ENCODE measurements at regions not wholly inside any gene's neighbourhood (a gene's known extent, or its start where the extent isn't known, plus 50 kb on each side); places are given as distances from the start of the nearest gene placed in this dataset.

GRCh38 chr16:60788631-60789030 is 1247.6 kb downstream of the CDH8 start:
- H4K20me1 ChIP-seq (replicated peaks; ENCODE audit: control insufficient read depth, insufficient read depth, low read length), result no peaks in the 10 kb centered on the region
- in situ Hi-C loops (cut with MboI) (no loop called here), intact Hi-C loops (cut with micrococcal nuclease) (no loop called here)
- no peak overlapping the region for H2AFZ ChIP-seq (ENCODE audit: low read depth, low read length)
- TF ChIP-seq HCFC1 (IDR thresholded peaks at IDR 0.05; ENCODE audit: low read depth, low read length) (no peak), XRCC5 (IDR thresholded peaks at IDR 0.05; ENCODE audit: low read depth, low read length) (no peak), NFATC3 (IDR thresholded peaks at IDR 0.05) (no peak), TEAD4 (IDR thresholded peaks at IDR 0.05; ENCODE audit: low read length) (no peak), TEAD4 (CRISPR knock-in tag; IDR thresholded peaks at IDR 0.05; ENCODE audit: borderline replicate concordance) (no peak), ELK3 (CRISPR knock-in tag; IDR thresholded peaks at IDR 0.05) (no peak)
- H3K27me3 ChIP-seq (ENCODE audit: control insufficient read depth in 2 of 2, insufficient read depth in 2 of 2, low read length in 2 of 2), result no peaks in the 10 kb centered on the region
- no peaks in the 10 kb centered on the region for H3K4me1 ChIP-seq (replicated peaks in 1 of 2; ENCODE audit: control insufficient read depth in 2 of 2, insufficient read depth in 2 of 2, low read length in 2 of 2)
- FAIRE-seq (no peak), ATAC-seq (no peak), DNase-seq (ENCODE audit: extremely low read depth in 1 of 4, low spot score in 3 of 4) (no peak)
- no peaks in the 10 kb centered on the region for H3K36me3 ChIP-seq (ENCODE audit: control insufficient read depth, insufficient read depth, low read length)
- ChIA-PET POLR2A (no interaction called here), CTCF (ENCODE audit: low intra/inter-chr PET ratio) (no interaction called here)
- H3K9me1 ChIP-seq (ENCODE audit: control insufficient read depth, insufficient read depth, low read length), result no peaks in the 10 kb centered on the region
- no peak overlapping the region for H3K27ac ChIP-seq (ENCODE audit: extremely low read depth, low read depth, low read length)
- no peaks in the 10 kb centered on the region for H3K79me2 ChIP-seq (ENCODE audit: control insufficient read depth, insufficient read depth, low read length)
- no peak overlapping the region for H3K4me3 ChIP-seq
- BruUV-seq (replicated peaks), result no TSS peak
- H3K9me3 ChIP-seq (replicated peaks; ENCODE audit: control insufficient read depth, insufficient read depth, low read depth, low read length), result no peaks in the 10 kb centered on the region; the same call in 1 of the 2 replicates
- no peak overlapping the region for H3K4me2 ChIP-seq (ENCODE audit: insufficient read depth, low read length)
- no peak overlapping the region for H3K9ac ChIP-seq (ENCODE audit: insufficient read depth in 1 of 2, low read depth in 2 of 2, low read length in 2 of 2)

- ChIA-PET CTCF (ENCODE audit: low intra/inter-chr PET ratio) (no interaction called here), POLR2A (no interaction called here)
- FAIRE-seq (no peak), ATAC-seq (no peak), DNase-seq (ENCODE audit: extremely low read depth in 1 of 4, low spot score in 3 of 4) (no peak)
- no peaks in the 10 kb centered on the region for H4K20me1 ChIP-seq (replicated peaks; ENCODE audit: control insufficient read depth, insufficient read depth, low read length)
- no TSS peak for BruUV-seq (replicated peaks)
- 8% methylated on average over 3 of the region's 3 CpGs for WGBS (ENCODE audit: insufficient coverage, low coverage, missing lambda C conversion rate)
- H2AFZ ChIP-seq (ENCODE audit: low read depth, low read length), result no peak overlapping the region
- no peak overlapping the region for H3K4me3 ChIP-seq
- in situ Hi-C loops (cut with MboI), result no loop called here
- H3K4me1 ChIP-seq (replicated peaks in 1 of 2; ENCODE audit: control insufficient read depth in 2 of 2, insufficient read depth in 2 of 2, low read length in 2 of 2), result no peaks in the 10 kb centered on the region
- H3K36me3 ChIP-seq (ENCODE audit: control insufficient read depth, insufficient read depth, low read length), result no peaks in the 10 kb centered on the region
- H3K9ac ChIP-seq (ENCODE audit: insufficient read depth in 1 of 2, low read depth in 2 of 2, low read length in 2 of 2), result no peak overlapping the region
- no peaks in the 10 kb centered on the region for H3K79me2 ChIP-seq (ENCODE audit: control insufficient read depth, insufficient read depth, low read length)
- no peak overlapping the region for H3K4me2 ChIP-seq (ENCODE audit: insufficient read depth, low read length)
- no peaks in the 10 kb centered on the region for H3K27me3 ChIP-seq (ENCODE audit: control insufficient read depth in 2 of 2, insufficient read depth in 2 of 2, low read length in 2 of 2)
- H3K9me1 ChIP-seq (ENCODE audit: control insufficient read depth, insufficient read depth, low read length), result no peaks in the 10 kb centered on the region
- intact Hi-C loops (cut with micrococcal nuclease), result no loop called here
- H3K9me3 ChIP-seq (replicated peaks; ENCODE audit: control insufficient read depth, insufficient read depth, low read depth, low read length), result no peaks in the 10 kb centered on the region
- no peak overlapping the region for H3K27ac ChIP-seq (ENCODE audit: extremely low read depth, low read depth, low read length)
- no peak for TF ChIP-seq ZBTB12 (CRISPR knock-in tag; IDR thresholded peaks at IDR 0.05)
- no peak for TF ChIP-seq EHMT2 (IDR thresholded peaks at IDR 0.05)
- TF ChIP-seq SRSF7 (optimal IDR thresholded peaks at IDR 0.05; ENCODE audit: low read depth, low read length), result no peak
Observed at GRCh38 chr16:60776281-60776680, 1260.0 kb downstream of the CDH8 start.
